ENCODE measurements at regions not wholly inside any gene's neighbourhood (a gene's known extent, or its start where the extent isn't known, plus 50 kb on each side); places are given as distances from the start of the nearest gene placed in this dataset.
"Not testable (repeated sequence)": the region's sequence is repeated elsewhere in the genome, so short reads cannot be mapped to it uniquely, and the experiment has no call there.

- TF ChIP-seq, protein P1, sequence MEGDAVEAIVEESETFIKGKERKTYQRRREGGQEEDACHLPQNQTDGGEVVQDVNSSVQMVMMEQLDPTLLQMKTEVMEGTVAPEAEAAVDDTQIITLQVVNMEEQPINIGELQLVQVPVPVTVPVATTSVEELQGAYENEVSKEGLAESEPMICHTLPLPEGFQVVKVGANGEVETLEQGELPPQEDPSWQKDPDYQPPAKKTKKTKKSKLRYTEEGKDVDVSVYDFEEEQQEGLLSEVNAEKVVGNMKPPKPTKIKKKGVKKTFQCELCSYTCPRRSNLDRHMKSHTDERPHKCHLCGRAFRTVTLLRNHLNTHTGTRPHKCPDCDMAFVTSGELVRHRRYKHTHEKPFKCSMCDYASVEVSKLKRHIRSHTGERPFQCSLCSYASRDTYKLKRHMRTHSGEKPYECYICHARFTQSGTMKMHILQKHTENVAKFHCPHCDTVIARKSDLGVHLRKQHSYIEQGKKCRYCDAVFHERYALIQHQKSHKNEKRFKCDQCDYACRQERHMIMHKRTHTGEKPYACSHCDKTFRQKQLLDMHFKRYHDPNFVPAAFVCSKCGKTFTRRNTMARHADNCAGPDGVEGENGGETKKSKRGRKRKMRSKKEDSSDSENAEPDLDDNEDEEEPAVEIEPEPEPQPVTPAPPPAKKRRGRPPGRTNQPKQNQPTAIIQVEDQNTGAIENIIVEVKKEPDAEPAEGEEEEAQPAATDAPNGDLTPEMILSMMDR (IDR thresholded peaks at IDR 0.05) = not testable (repeated sequence)
- TF ChIP-seq POLR2A (IDR thresholded peaks at IDR 0.05) = not testable (repeated sequence)
Observed at GRCh38 chr19:14289810-14290209, 83.8 kb upstream of the ADGRL1 start.
